Occipital lobe (tissue), 1 donor: ENCODE measurements at regions not wholly inside any gene's neighbourhood (a gene's known extent, or its start where the extent isn't known, plus 50 kb on each side); places are given as distances from the start of the nearest gene placed in this dataset. TPM values are rescaled to one million over a fixed set of nuclear protein-coding genes. Genes with fewer than 3 reads are reported as not detected.

ENCODE experiments used
- small RNA-seq: library from RNA; depleted of rRNA; stranded (forward); fragments of <200 nt; gene quantifications from one replicate; pipeline ENCODE3, GENCODE V24; 2014

Small RNAs in the stretch of these regions (small RNA-seq; reads per million reads assigned to genes)
- not detected for gene RN7SL151P
